HepG2 (cell line): ENCODE measurements at regions not wholly inside any gene's neighbourhood (a gene's known extent, or its start where the extent isn't known, plus 50 kb on each side); places are given as distances from the start of the nearest gene placed in this dataset.

ENCODE experiments used
- BRD4 ChIP-seq: sonication (generic); formaldehyde crosslinking; IDR thresholded peaks from 2 replicates; pipeline ENCODE4 v1.4.0; 2020; ENCODE audit warnings: missing genetic modification reagents
- GPN1 ChIP-seq: sonication (generic); formaldehyde crosslinking; IDR thresholded peaks from 2 replicates; pipeline ENCODE4 v1.5.1; 2020; ENCODE audit warnings: missing genetic modification reagents, borderline replicate concordance
- HOXA5 ChIP-seq: sonication (generic); formaldehyde crosslinking; IDR thresholded peaks from 2 replicates; pipeline ENCODE4 v1.4.0; 2020; ENCODE audit warnings: missing genetic modification reagents
- HOXA9 ChIP-seq: sonication (generic); formaldehyde crosslinking; IDR thresholded peaks from 2 replicates; pipeline ENCODE4 v1.8.1; 2022; ENCODE audit warnings: missing genetic modification reagents, mild to moderate bottlenecking, moderate library complexity, borderline replicate concordance
- ISX ChIP-seq: sonication (generic); formaldehyde crosslinking; conservative IDR thresholded peaks from 2 replicates; pipeline ENCODE4 v1.5.0; 2020; ENCODE audit warnings: missing genetic modification reagents
- MAZ ChIP-seq, 2 experiments: sonication (generic) in 1 of 2; formaldehyde crosslinking in 1 of 2; IDR thresholded peaks; 2 replicates each; pipeline versions ENCODE4 v1.5.0 to v1.6.1; 2012 to 2020; ENCODE audit warnings: low read depth in 2 of 2, mild to moderate bottlenecking in 2 of 2, borderline replicate concordance in 1 of 2, improper control_type of control experiment in 1 of 2, low read length in 1 of 2, missing genetic modification reagents in 1 of 2, moderate library complexity in 1 of 2
- PAF1 ChIP-seq: IDR thresholded peaks from 2 replicates; pipeline ENCODE4 v1.6.1; 2016; ENCODE audit warnings: missing genetic modification reagents, missing compliant biosample characterization
- RFX5 ChIP-seq: IDR thresholded peaks from 2 replicates; pipeline ENCODE4 v1.6.1; 2011; ENCODE audit warnings: low read depth, low read length, improper control_type of control experiment
- SRSF4 ChIP-seq: fragments of 200-400 bp; formaldehyde crosslinking; IDR thresholded peaks from one replicate; pipeline ENCODE4 v1.6.1; 2018; ENCODE audit warnings: mild to moderate bottlenecking, low read depth, low read length, moderate library complexity; ENCODE audit not compliant: poor library complexity, severe bottlenecking
- YEATS4 ChIP-seq: sonication (generic); formaldehyde crosslinking; IDR thresholded peaks from 2 replicates; pipeline ENCODE4 v1.4.0; 2020; ENCODE audit warnings: missing genetic modification reagents, borderline replicate concordance
- ZNF136 ChIP-seq: sonication (generic); formaldehyde crosslinking; IDR thresholded peaks from 2 replicates; pipeline ENCODE4 v1.8.1; 2022; ENCODE audit warnings: low read depth, mild to moderate bottlenecking, moderate library complexity, missing genetic modification reagents
- ZNF230 ChIP-seq: sonication (generic); formaldehyde crosslinking; IDR thresholded peaks from 2 replicates; pipeline ENCODE4 v1.4.0; 2020; ENCODE audit warnings: mild to moderate bottlenecking, missing genetic modification reagents
- ZNF441 ChIP-seq: sonication (generic); formaldehyde crosslinking; IDR thresholded peaks from 2 replicates; pipeline ENCODE4 v1.7.0; 2021; ENCODE audit warnings: missing genetic modification reagents, borderline replicate concordance
- ZNF550 ChIP-seq: sonication (generic); formaldehyde crosslinking; IDR thresholded peaks from 2 replicates; pipeline ENCODE4 v1.4.0; 2020; ENCODE audit warnings: mild to moderate bottlenecking, missing genetic modification reagents, borderline replicate concordance
- ZZZ3 ChIP-seq: sonication (generic); formaldehyde crosslinking; IDR thresholded peaks from 2 replicates; pipeline ENCODE4 v1.4.0; 2020; ENCODE audit warnings: missing genetic modification reagents, mild to moderate bottlenecking, borderline replicate concordance
- TF ChIP-seq, protein P1 (sequence below): sonication (generic); formaldehyde crosslinking; IDR thresholded peaks from 2 replicates; pipeline ENCODE4 v1.4.0; 2020; ENCODE audit warnings: mild to moderate bottlenecking, missing genetic modification reagents
- TF ChIP-seq, protein P2 (sequence below): sonication (generic); formaldehyde crosslinking; IDR thresholded peaks from 2 replicates; pipeline ENCODE4 v1.5.1; 2020; ENCODE audit warnings: mild to moderate bottlenecking, missing genetic modification reagents, moderate library complexity
- TF ChIP-seq, protein P3 (sequence below): sonication (generic); formaldehyde crosslinking; IDR thresholded peaks from 2 replicates; pipeline ENCODE4 v1.4.0; 2020; ENCODE audit warnings: missing genetic modification reagents
- TF ChIP-seq, protein P4 (sequence below): IDR thresholded peaks from 2 replicates; pipeline ENCODE4 v1.6.1; 2016; ENCODE audit warnings: missing compliant biosample characterization, missing genetic modification reagents, borderline replicate concordance
- TF ChIP-seq, protein P5 (sequence below): sonication (generic); formaldehyde crosslinking; IDR thresholded peaks from 2 replicates; pipeline ENCODE4 v1.4.0; 2020; ENCODE audit warnings: mild to moderate bottlenecking, missing genetic modification reagents

DNA sequence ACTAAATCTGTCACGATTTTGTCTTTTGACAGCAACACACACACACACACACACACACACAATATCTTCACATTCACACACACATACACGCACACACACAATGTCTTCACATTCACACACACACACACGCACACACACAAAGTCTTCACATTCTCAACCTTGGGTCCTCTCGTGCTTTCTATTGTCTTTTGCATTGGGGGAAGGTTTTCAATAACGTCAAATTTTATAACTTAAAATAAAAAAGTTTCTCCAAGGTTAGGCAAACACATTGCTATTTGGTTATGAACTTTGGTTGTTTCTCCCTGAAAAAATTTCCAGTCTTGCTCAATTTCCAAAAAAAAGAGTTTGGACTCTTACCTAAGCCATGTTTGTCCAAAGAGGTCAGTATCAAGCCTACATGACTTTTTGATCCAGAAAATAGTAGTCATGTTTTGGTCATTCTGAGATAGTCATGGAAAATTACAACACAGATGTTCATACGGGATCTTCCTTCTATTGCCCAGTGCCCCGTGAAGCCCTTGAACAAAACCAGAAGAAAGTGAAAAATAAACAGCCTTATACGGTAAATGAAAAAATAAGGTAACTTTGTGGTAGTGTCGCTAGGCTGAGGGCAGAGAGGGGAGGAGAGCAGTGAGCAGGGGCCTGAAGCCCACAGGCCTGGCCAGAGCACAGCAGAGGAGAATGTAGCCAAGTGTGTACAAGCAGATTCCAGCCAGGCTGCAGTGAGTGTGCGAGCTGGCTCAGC, 542.8 kb upstream of the ID2 start (continued):
- no peak for TF ChIP-seq SRSF4
- no peak for TF ChIP-seq ZZZ3
- TF ChIP-seq BRD4 (CRISPR knock-in tag) = peak; percentile 97
- TF ChIP-seq, protein P1, sequence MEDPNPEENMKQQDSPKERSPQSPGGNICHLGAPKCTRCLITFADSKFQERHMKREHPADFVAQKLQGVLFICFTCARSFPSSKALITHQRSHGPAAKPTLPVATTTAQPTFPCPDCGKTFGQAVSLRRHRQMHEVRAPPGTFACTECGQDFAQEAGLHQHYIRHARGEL = no peak
- no peak for TF ChIP-seq ZNF550 (CRISPR knock-in tag)
- no peak for TF ChIP-seq PAF1 (CRISPR knock-in tag)
- TF ChIP-seq MAZ (IDR thresholded peaks at IDR 0.05; ENCODE audit: borderline replicate concordance, low read depth, low read length) = 0 out of 2 replicates have a peak, but pooled peaks have one; percentile 27
- TF ChIP-seq MAZ (CRISPR knock-in tag; IDR thresholded peaks at IDR 0.05; ENCODE audit: low read depth) = peak; percentile 53
- TF ChIP-seq ISX = peak; percentile 54; the same call in 1 of the 2 replicates
- TF ChIP-seq, protein P2, sequence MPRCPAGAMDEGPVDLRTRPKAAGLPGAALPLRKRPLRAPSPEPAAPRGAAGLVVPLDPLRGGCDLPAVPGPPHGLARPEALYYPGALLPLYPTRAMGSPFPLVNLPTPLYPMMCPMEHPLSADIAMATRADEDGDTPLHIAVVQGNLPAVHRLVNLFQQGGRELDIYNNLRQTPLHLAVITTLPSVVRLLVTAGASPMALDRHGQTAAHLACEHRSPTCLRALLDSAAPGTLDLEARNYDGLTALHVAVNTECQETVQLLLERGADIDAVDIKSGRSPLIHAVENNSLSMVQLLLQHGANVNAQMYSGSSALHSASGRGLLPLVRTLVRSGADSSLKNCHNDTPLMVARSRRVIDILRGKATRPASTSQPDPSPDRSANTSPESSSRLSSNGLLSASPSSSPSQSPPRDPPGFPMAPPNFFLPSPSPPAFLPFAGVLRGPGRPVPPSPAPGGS (CRISPR knock-in tag) = 0 out of 2 replicates have a peak, but pooled peaks have one; percentile 14
- TF ChIP-seq, protein P3, sequence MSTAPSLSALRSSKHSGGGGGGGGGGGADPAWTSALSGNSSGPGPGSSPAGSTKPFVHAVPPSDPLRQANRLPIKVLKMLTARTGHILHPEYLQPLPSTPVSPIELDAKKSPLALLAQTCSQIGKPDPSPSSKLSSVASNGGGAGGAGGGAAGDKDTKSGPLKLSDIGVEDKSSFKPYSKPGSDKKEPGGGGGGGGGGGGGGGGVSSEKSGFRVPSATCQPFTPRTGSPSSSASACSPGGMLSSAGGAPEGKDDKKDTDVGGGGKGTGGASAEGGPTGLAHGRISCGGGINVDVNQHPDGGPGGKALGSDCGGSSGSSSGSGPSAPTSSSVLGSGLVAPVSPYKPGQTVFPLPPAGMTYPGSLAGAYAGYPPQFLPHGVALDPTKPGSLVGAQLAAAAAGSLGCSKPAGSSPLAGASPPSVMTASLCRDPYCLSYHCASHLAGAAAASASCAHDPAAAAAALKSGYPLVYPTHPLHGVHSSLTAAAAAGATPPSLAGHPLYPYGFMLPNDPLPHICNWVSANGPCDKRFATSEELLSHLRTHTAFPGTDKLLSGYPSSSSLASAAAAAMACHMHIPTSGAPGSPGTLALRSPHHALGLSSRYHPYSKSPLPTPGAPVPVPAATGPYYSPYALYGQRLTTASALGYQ (CRISPR knock-in tag) = peak; percentile 91
- no peak; the same call in 1 of the 2 replicates for TF ChIP-seq ZNF136 (CRISPR knock-in tag)
- TF ChIP-seq YEATS4 (CRISPR knock-in tag) = peak; percentile 79
- TF ChIP-seq, protein P4, sequence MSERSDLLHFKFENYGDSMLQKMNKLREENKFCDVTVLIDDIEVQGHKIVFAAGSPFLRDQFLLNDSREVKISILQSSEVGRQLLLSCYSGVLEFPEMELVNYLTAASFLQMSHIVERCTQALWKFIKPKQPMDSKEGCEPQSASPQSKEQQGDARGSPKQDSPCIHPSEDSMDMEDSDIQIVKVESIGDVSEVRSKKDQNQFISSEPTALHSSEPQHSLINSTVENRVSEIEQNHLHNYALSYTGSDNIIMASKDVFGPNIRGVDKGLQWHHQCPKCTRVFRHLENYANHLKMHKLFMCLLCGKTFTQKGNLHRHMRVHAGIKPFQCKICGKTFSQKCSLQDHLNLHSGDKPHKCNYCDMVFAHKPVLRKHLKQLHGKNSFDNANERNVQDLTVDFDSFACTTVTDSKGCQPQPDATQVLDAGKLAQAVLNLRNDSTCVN (CRISPR knock-in tag) = peak; percentile 96
- no peak for TF ChIP-seq GPN1 (CRISPR knock-in tag)
- peak; percentile 80; the same call in 1 of the 2 replicates for TF ChIP-seq ZNF230 (CRISPR knock-in tag)
- TF ChIP-seq ZNF441 (CRISPR knock-in tag) = peak; percentile 6; the same call in 1 of the 2 replicates
- TF ChIP-seq RFX5 = no peak
- TF ChIP-seq, protein P5, sequence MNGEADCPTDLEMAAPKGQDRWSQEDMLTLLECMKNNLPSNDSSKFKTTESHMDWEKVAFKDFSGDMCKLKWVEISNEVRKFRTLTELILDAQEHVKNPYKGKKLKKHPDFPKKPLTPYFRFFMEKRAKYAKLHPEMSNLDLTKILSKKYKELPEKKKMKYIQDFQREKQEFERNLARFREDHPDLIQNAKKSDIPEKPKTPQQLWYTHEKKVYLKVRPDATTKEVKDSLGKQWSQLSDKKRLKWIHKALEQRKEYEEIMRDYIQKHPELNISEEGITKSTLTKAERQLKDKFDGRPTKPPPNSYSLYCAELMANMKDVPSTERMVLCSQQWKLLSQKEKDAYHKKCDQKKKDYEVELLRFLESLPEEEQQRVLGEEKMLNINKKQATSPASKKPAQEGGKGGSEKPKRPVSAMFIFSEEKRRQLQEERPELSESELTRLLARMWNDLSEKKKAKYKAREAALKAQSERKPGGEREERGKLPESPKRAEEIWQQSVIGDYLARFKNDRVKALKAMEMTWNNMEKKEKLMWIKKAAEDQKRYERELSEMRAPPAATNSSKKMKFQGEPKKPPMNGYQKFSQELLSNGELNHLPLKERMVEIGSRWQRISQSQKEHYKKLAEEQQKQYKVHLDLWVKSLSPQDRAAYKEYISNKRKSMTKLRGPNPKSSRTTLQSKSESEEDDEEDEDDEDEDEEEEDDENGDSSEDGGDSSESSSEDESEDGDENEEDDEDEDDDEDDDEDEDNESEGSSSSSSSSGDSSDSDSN (CRISPR knock-in tag) = peak; percentile 60
- 0 out of 2 replicates have a peak, but pooled peaks have one; percentile 34 for TF ChIP-seq HOXA9 (CRISPR knock-in tag)
- TF ChIP-seq HOXA5 = no peak
